Spleen (tissue), 11 donors: ENCODE measurements at regions not wholly inside any gene's neighbourhood (a gene's known extent, or its start where the extent isn't known, plus 50 kb on each side); places are given as distances from the start of the nearest gene placed in this dataset.

Experiments used
- DNase-seq: peaks from one replicate; pipeline ENCODE4 v3.0.0-alpha.2; 2020
- H3K27ac ChIP-seq, 8 donors: fragments of 200-600 bp; sonication (generic) in 7 of 8; 1 replicate in 4 of 8; 2 replicates in 4 of 8; pipeline versions ENCODE4 v1.5.0 to v1.8.0; 2016 to 2021; ENCODE audit warnings: inconsistent platforms in 4 of 8, mild to moderate bottlenecking in 4 of 8, moderate library complexity in 1 of 8
- H3K27me3 ChIP-seq, 7 donors: fragments of 200-600 bp; sonication (generic) in 6 of 7; replicated peaks in 1 of 7; 1 replicate in 4 of 7; 2 replicates in 3 of 7; pipeline versions ENCODE4 v1.5.0 to v1.8.0; 2016 to 2021; ENCODE audit warnings: inconsistent platforms in 3 of 7, mild to moderate bottlenecking in 1 of 7
- H3K36me3 ChIP-seq, 6 donors: fragments of 200-600 bp; sonication (generic) in 5 of 6; 1 replicate in 4 of 6; 2 replicates in 2 of 6; pipeline versions ENCODE4 v1.5.0 to v1.8.0; 2016 to 2021; ENCODE audit warnings: inconsistent platforms in 2 of 6
- H3K4me1 ChIP-seq, 6 donors: fragments of 200-600 bp; sonication (generic) in 5 of 6; 1 replicate in 3 of 6; 2 replicates in 3 of 6; pipeline versions ENCODE4 v1.5.0 to v1.8.0; 2016 to 2021; ENCODE audit warnings: inconsistent platforms in 3 of 6
- H3K4me3 ChIP-seq, 8 donors: fragments of 200-600 bp; sonication (generic) in 7 of 8; 1 replicate in 4 of 8; 2 replicates in 4 of 8; pipeline versions ENCODE4 v1.5.0 to v1.8.0; 2016 to 2021; ENCODE audit warnings: inconsistent platforms in 4 of 8, mild to moderate bottlenecking in 4 of 8, moderate library complexity in 2 of 8
- H3K9me3 ChIP-seq, 8 donors: fragments of 200-600 bp; sonication (generic) in 7 of 8; 1 replicate in 4 of 8; 2 replicates in 4 of 8; pipeline versions ENCODE4 v1.5.0 to v1.8.0; 2016 to 2021; ENCODE audit warnings: inconsistent platforms in 4 of 8
- POLR2A ChIP-seq, 3 donors: fragments of 450-650 bp; IDR thresholded peaks; one replicate each; pipeline ENCODE4 v1.5.1; 2017; ENCODE audit warnings: antibody characterized with exemption in 3 of 3, mild to moderate bottlenecking in 1 of 3
- POLR2AphosphoS5 ChIP-seq, 3 donors: sonication (generic); formaldehyde crosslinking; IDR thresholded peaks; one replicate each; pipeline ENCODE4 v1.5.1; 2017; ENCODE audit warnings: antibody characterized with exemption in 3 of 3
- WGBS, 5 donors: extraction: QIAGEN DNeasy Blood & Tissue Kit in 3 of 5; methylation state at CpG; one replicate each; pipeline versions ENCODE4 v1.1.5 to v1.1.7; 2013 to 2018; 5-methylcytosine and 5-hydroxymethylcytosine counted together
- intact Hi-C: fragments of 100-400 bp; cut with DNase I; formaldehyde crosslinking; loops from one replicate; pipeline ENCODE4 v1.15.0; 2023; ENCODE audit warnings: low total_unique reads
- TF ChIP-seq, protein P1 (sequence below), 11 experiments: fragments of 200-600 bp in 7 of 11; fragments of 450-650 bp in 4 of 11; sonication (generic) in 4 of 11; IDR thresholded peaks in 8 of 11; conservative IDR thresholded peaks in 3 of 11; 1 replicate in 7 of 11; 2 replicates in 4 of 11; pipeline versions ENCODE4 v1.4.0 to v1.8.0; 2016 to 2021; ENCODE audit warnings: antibody characterized with exemption in 11 of 11, inconsistent platforms in 4 of 11, mild to moderate bottlenecking in 1 of 11
- donor health status: healthy with polysubstance abuse.
- donor health status: DM: no; HTN: no; CAD: no; lungs with moderate emphysema.
- donor health status: DM: no; HTN: no; CAD: no.
- donor health status: Bipolar disorder and iron deficiency.
- donor health status: healthy.
- donor health status: DM: no; HTN: no; CAD: no.
- donor health status: DM: yes; HTN: yes; CAD: no.

DNA sequence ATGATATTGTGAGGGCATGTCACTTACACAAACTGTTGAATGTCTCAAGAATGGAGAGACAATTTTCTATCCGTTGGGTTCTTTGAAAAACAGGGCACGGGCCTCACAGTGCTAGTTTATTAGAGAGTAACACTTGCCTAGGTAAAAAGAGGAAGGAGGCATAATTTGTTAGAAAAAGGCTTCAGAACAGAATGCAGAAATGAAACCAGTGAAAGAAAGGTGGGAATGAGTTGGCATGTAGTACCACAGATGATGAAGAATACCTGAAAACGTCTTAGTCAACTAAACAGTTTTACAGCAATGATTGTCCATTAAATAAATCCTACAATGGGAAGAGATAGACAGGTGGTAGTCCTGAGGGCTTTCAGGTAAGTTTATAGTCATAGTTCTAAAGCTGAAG lies 1399.7 kb upstream of the CADM2 start:
- Histone ChIP-seq H3K27ac (no peak overlapping the region), H3K36me3 (no peaks in the 10 kb centered on the region), H3K9me3 (peaks cover 0 to 29% (median 13%) of the 10 kb centered on the region in 8 donors), H3K4me1 (no peaks in the 10 kb centered on the region), H3K27me3 (no peaks in the 10 kb centered on the region), H3K4me3 (no peak overlapping the region)
- TF ChIP-seq POLR2A (IDR thresholded peaks at IDR 0.05), result no peak
- no peak for TF ChIP-seq POLR2AphosphoS5 (IDR thresholded peaks at IDR 0.05)
- TF ChIP-seq, protein P1, sequence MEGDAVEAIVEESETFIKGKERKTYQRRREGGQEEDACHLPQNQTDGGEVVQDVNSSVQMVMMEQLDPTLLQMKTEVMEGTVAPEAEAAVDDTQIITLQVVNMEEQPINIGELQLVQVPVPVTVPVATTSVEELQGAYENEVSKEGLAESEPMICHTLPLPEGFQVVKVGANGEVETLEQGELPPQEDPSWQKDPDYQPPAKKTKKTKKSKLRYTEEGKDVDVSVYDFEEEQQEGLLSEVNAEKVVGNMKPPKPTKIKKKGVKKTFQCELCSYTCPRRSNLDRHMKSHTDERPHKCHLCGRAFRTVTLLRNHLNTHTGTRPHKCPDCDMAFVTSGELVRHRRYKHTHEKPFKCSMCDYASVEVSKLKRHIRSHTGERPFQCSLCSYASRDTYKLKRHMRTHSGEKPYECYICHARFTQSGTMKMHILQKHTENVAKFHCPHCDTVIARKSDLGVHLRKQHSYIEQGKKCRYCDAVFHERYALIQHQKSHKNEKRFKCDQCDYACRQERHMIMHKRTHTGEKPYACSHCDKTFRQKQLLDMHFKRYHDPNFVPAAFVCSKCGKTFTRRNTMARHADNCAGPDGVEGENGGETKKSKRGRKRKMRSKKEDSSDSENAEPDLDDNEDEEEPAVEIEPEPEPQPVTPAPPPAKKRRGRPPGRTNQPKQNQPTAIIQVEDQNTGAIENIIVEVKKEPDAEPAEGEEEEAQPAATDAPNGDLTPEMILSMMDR (IDR thresholded peaks at IDR 0.05 in 8 of 11, conservative IDR thresholded peaks at IDR 0.05 in 3 of 11), result no peak
- intact Hi-C loops, result no loop called here
- no peak for DNase-seq
- 68 to 85% (median 78%) methylated on average over 3 of the region's 3 CpGs for WGBS, 5 donors

DNA sequence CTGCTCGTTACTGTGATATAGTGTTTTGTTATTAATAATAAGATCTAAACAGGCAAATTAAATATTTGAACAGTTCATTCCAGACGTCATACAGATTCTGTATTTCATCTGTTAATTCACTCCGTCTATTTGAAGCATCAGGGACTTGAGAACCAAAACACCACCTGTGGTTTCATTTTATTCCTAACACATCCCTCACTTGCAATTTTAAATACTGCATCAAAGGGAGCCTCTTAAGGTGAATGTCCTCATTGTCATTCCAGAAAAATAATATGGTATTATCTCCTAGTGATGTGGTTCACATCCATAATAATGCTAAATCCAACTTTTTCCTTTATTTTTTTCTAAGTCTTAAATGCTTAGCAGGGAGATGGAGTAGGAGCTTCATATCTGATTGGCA lies 1390.9 kb upstream of the CADM2 start:
- no peaks in the 10 kb centered on the region for H3K9me3 ChIP-seq
- no peaks in the 10 kb centered on the region for H3K27me3 ChIP-seq
- TF ChIP-seq POLR2A (IDR thresholded peaks at IDR 0.05) (no peak), POLR2AphosphoS5 (IDR thresholded peaks at IDR 0.05) (no peak)
- TF ChIP-seq, protein P1 (IDR thresholded peaks at IDR 0.05 in 8 of 11, conservative IDR thresholded peaks at IDR 0.05 in 3 of 11), result no peak
- no peak overlapping the region for H3K27ac ChIP-seq
- no peaks in the 10 kb centered on the region for H3K4me1 ChIP-seq
- DNase-seq, result no peak
- no peak overlapping the region for H3K4me3 ChIP-seq
- intact Hi-C loops, result no loop called here
- H3K36me3 ChIP-seq, result no peaks in the 10 kb centered on the region
- 31 to 42% (median 37%) methylated on average over 3 of the region's 3 CpGs for WGBS, 5 donors

DNA sequence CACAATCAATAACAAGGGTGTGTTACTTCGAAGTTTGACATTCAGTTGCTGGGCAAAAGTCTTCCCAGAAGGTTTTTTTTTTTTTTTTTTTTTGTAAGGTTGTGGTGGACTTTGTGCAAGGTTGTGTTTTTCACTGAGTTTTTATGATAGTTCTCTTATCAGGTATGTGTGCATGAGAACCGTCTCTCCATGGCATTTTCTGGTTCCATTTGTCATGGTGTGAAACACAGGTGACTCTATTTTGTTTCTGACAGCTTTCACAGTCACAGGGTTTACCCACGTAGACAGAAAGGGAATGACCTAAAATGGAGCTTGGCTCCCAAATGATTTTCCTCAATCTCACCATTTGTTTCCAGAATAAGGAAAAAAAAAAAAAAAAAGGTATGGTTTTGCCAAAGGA lies 1377.2 kb upstream of the CADM2 start:
- TF ChIP-seq POLR2AphosphoS5 (IDR thresholded peaks at IDR 0.05) (no peak), POLR2A (IDR thresholded peaks at IDR 0.05) (no peak)
- TF ChIP-seq, protein P1 (IDR thresholded peaks at IDR 0.05 in 8 of 11, conservative IDR thresholded peaks at IDR 0.05 in 3 of 11), result no peak
- intact Hi-C loops, result no loop called here
- Histone ChIP-seq H3K4me3 (no peak overlapping the region), H3K27ac (no peak overlapping the region), H3K36me3 (no peaks in the 10 kb centered on the region), H3K4me1 (no peaks in the 10 kb centered on the region), H3K27me3 (no peaks in the 10 kb centered on the region), H3K9me3 (peaks cover 0 to 4% (median 0%) of the 10 kb centered on the region in 8 donors)
- 59 to 82% (median 71%) methylated on average over 3 of the region's 3 CpGs for WGBS, 5 donors
- no peak for DNase-seq

DNA sequence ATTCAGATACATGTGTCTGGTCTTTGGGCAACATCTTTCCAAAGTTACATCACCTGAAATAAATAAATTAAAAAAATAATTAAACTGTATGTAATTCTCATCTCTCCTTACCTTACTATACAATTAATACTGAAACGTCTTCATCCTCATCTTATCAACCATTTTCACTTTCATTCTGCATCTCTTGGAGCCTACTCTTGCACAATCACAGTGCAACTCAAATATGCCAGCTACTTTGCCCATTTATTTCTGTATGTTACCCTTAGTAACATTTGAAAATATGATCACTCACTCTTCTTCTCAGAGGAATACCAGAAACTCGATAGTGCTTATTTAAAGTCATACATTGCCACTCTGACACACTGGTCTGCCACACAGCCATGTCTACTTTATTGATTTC lies 1357.1 kb upstream of the CADM2 start:
- Histone ChIP-seq H3K4me3 (no peak overlapping the region), H3K36me3 (no peaks in the 10 kb centered on the region), H3K27ac (no peak overlapping the region), H3K27me3 (no peaks in the 10 kb centered on the region), H3K9me3 (peaks cover 0 to 13% (median 3%) of the 10 kb centered on the region in 8 donors), H3K4me1 (no peaks in the 10 kb centered on the region)
- no peak for TF ChIP-seq POLR2AphosphoS5 (IDR thresholded peaks at IDR 0.05)
- TF ChIP-seq POLR2A (IDR thresholded peaks at IDR 0.05), result no peak
- TF ChIP-seq, protein P1 (IDR thresholded peaks at IDR 0.05 in 8 of 11, conservative IDR thresholded peaks at IDR 0.05 in 3 of 11), result no peak
- WGBS, 5 donors, result 20 to 52% (median 33%) methylated on average over 2 of the region's 2 CpGs
- intact Hi-C loops, result no loop called here
- no peak for DNase-seq
